ENCODE measurements at regions not wholly inside any gene's neighbourhood (a gene's known extent, or its start where the extent isn't known, plus 50 kb on each side); places are given as distances from the start of the nearest gene placed in this dataset.

- H3K36me3 ChIP-seq (ENCODE audit: control insufficient read depth in 2 of 2, extremely low read depth in 1 of 2, insufficient read depth in 2 of 2, low read length in 2 of 2), result no peaks in the 10 kb centered on the region
- H3K4me3 ChIP-seq (ENCODE audit: control insufficient read depth in 2 of 3, extremely low read depth in 1 of 3, insufficient read depth in 2 of 3, low read depth in 1 of 3, low read length in 3 of 3), result no peak overlapping the region
- dilution Hi-C loops (cut with MboI; ENCODE audit: extremely low pct_ligation_motif_present, low sequenced_read_pairs), result no loop called here
- DNase-seq (ENCODE audit: low read depth, low spot score), result no peak
- H3K4me1 ChIP-seq (ENCODE audit: control insufficient read depth, extremely low read depth, insufficient read depth, low read length), result peaks cover 9% of the 10 kb centered on the region
- H3K9me1 ChIP-seq (ENCODE audit: control insufficient read depth, extremely low read depth, insufficient read depth, low read length), result no peaks in the 10 kb centered on the region
- peak; percentile 73 for FAIRE-seq
- H3K27me3 ChIP-seq (ENCODE audit: control insufficient read depth, extremely low read depth, insufficient read depth, low read length), result no peaks in the 10 kb centered on the region
- peaks cover 8% of the 10 kb centered on the region for H3K9me3 ChIP-seq (ENCODE audit: control insufficient read depth, low read depth, low read length)
- H3K79me2 ChIP-seq (ENCODE audit: control insufficient read depth, insufficient read depth, low read length), result no peaks in the 10 kb centered on the region
- H3K9ac ChIP-seq (ENCODE audit: control insufficient read depth, extremely low read depth, insufficient read depth, low read length), result peak overlapping the region; percentile 35
- peak overlapping the region; percentile 63 for H2AFZ ChIP-seq (ENCODE audit: control insufficient read depth, low read length)
- no peaks in the 10 kb centered on the region for H4K20me1 ChIP-seq (ENCODE audit: control insufficient read depth, extremely low read depth, insufficient read depth, low read length)
- H3K4me2 ChIP-seq (ENCODE audit: control insufficient read depth, extremely low read depth, insufficient read depth, low read depth, low read length), result peak overlapping the region; percentile 68
- TF ChIP-seq CTCF (optimal IDR thresholded peaks at IDR 0.05 in 1 of 3, IDR thresholded peaks at IDR 0.05 in 1 of 3, conservative IDR thresholded peaks at IDR 0.05 in 1 of 3; ENCODE audit: extremely low read depth in 1 of 3, insufficient read depth in 2 of 3, low read length in 3 of 3) (no peak), EZH2 (IDR thresholded peaks at IDR 0.05; ENCODE audit: low read length) (no peak)
- peak overlapping the region; percentile 55 for H3K27ac ChIP-seq (ENCODE audit: control insufficient read depth, insufficient read depth, low read length)
These were observed 130.5 kb downstream of the EDN1 start for GRCh38 chr6:12420626-12421025.

- no peak overlapping the region for H3K9ac ChIP-seq (ENCODE audit: control insufficient read depth, extremely low read depth, insufficient read depth, low read length)
- H3K36me3 ChIP-seq (ENCODE audit: control insufficient read depth in 2 of 2, extremely low read depth in 1 of 2, insufficient read depth in 2 of 2, low read length in 2 of 2), result no peaks in the 10 kb centered on the region
- dilution Hi-C loops (cut with MboI; ENCODE audit: extremely low pct_ligation_motif_present, low sequenced_read_pairs), result no loop called here
- peaks cover 8% of the 10 kb centered on the region for H3K9me3 ChIP-seq (ENCODE audit: control insufficient read depth, low read depth, low read length)
- no peak overlapping the region for H3K4me3 ChIP-seq (ENCODE audit: control insufficient read depth in 2 of 3, extremely low read depth in 1 of 3, insufficient read depth in 2 of 3, low read depth in 1 of 3, low read length in 3 of 3)
- H2AFZ ChIP-seq (ENCODE audit: control insufficient read depth, low read length), result no peak overlapping the region
- TF ChIP-seq CTCF (optimal IDR thresholded peaks at IDR 0.05 in 1 of 3, IDR thresholded peaks at IDR 0.05 in 1 of 3, conservative IDR thresholded peaks at IDR 0.05 in 1 of 3; ENCODE audit: extremely low read depth in 1 of 3, insufficient read depth in 2 of 3, low read length in 3 of 3) (no peak), EZH2 (IDR thresholded peaks at IDR 0.05; ENCODE audit: low read length) (no peak)
- H3K27me3 ChIP-seq (ENCODE audit: control insufficient read depth, extremely low read depth, insufficient read depth, low read length), result no peaks in the 10 kb centered on the region
- DNase-seq (ENCODE audit: low read depth, low spot score) (no peak), FAIRE-seq (no peak)
- no peak overlapping the region for H3K27ac ChIP-seq (ENCODE audit: control insufficient read depth, insufficient read depth, low read length)
- no peaks in the 10 kb centered on the region for H3K79me2 ChIP-seq (ENCODE audit: control insufficient read depth, insufficient read depth, low read length)
- H3K4me1 ChIP-seq (ENCODE audit: control insufficient read depth, extremely low read depth, insufficient read depth, low read length), result peaks cover 9% of the 10 kb centered on the region
- no peaks in the 10 kb centered on the region for H4K20me1 ChIP-seq (ENCODE audit: control insufficient read depth, extremely low read depth, insufficient read depth, low read length)
- no peaks in the 10 kb centered on the region for H3K9me1 ChIP-seq (ENCODE audit: control insufficient read depth, extremely low read depth, insufficient read depth, low read length)
- no peak overlapping the region for H3K4me2 ChIP-seq (ENCODE audit: control insufficient read depth, extremely low read depth, insufficient read depth, low read depth, low read length)
These were observed 131.4 kb downstream of the EDN1 start for GRCh38 chr6:12421596-12421995.
